ENCODE measurements at regions not wholly inside any gene's neighbourhood (a gene's known extent, or its start where the extent isn't known, plus 50 kb on each side); places are given as distances from the start of the nearest gene placed in this dataset.

DNA sequence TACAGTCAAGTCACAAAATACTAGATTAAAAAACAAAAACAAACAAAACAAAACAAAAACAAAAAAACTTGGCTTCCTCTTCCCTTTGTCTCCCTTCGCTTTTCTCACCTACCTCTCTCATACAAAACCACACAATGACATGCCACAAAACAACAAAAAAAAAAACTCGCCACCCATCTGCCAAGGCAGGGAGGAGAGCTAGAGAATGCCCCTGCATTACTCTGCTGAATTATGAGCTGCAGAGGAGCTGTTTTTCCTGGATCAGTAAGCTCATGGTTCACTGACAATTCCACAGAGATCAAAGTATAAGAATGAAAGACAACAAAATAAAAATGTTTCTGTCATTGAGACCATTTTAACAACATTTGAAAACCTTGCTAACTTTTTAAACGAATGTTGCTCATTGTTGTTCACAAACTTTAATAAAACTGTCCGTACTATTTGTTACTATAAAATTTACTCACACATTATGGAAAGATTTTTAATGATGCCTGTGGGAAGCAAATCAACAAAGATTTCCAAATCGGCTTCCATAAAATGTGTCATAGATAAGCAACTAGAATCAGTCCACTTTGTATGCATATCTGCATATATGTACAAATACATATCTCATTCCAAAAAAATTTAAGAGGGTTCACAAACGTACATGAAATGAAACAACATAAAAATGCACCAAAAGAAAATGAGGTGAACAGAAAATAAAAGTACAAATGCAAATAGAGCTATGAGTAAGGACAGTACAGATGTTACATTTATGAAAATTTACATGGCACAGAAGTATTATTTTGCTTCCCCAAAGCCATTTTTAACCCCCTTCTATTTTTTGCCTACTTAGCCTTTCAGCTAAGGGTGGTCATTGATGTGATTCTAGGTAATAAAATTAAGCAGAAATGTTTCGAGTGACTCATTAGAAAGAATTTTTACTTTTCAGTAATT is 252.4 kb upstream of the FAT4 start:
- no peak for DNase-seq (ENCODE audit: low read depth, low spot score)
- no peak overlapping the region for H3K4me3 Mint-ChIP-seq
- peaks cover 11% of the 10 kb centered on the region for H3K4me1 Mint-ChIP-seq
- H3K9me3 Mint-ChIP-seq, result peaks cover 2% of the 10 kb centered on the region
- no peaks in the 10 kb centered on the region for H3K27me3 Mint-ChIP-seq (ENCODE audit: low read depth)
- no peak overlapping the region for H3K27ac Mint-ChIP-seq (ENCODE audit: unreplicated experiment)
- TF ChIP-seq, protein P1, sequence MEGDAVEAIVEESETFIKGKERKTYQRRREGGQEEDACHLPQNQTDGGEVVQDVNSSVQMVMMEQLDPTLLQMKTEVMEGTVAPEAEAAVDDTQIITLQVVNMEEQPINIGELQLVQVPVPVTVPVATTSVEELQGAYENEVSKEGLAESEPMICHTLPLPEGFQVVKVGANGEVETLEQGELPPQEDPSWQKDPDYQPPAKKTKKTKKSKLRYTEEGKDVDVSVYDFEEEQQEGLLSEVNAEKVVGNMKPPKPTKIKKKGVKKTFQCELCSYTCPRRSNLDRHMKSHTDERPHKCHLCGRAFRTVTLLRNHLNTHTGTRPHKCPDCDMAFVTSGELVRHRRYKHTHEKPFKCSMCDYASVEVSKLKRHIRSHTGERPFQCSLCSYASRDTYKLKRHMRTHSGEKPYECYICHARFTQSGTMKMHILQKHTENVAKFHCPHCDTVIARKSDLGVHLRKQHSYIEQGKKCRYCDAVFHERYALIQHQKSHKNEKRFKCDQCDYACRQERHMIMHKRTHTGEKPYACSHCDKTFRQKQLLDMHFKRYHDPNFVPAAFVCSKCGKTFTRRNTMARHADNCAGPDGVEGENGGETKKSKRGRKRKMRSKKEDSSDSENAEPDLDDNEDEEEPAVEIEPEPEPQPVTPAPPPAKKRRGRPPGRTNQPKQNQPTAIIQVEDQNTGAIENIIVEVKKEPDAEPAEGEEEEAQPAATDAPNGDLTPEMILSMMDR (conservative IDR thresholded peaks at IDR 0.05), result no peak
- H3K36me3 Mint-ChIP-seq (ENCODE audit: low read depth), result no peaks in the 10 kb centered on the region

DNA sequence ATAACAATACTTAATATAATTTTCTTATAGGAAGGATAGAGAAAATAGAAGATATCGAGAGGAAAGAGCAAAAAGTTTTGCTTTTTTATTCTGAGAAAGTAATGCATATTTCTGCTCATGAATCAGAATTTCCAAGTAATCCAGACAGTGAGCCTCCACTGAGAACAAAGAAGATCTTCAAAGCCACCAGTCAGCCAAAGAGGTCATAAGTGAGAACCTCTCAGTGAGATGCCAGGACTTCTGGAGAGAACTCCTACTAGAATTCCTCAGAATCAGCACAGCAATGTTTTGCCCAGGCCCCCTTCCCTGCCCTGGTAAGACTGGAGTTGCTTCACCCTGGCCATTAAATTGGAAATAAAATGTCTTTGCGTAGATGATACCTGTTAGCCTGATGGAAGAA is 254.4 kb upstream of the FAT4 start:
- no peak overlapping the region for H3K27ac Mint-ChIP-seq (ENCODE audit: unreplicated experiment)
- peaks cover 2% of the 10 kb centered on the region for H3K9me3 Mint-ChIP-seq
- no peaks in the 10 kb centered on the region for H3K27me3 Mint-ChIP-seq (ENCODE audit: low read depth)
- H3K4me3 Mint-ChIP-seq, result no peak overlapping the region
- H3K36me3 Mint-ChIP-seq (ENCODE audit: low read depth), result no peaks in the 10 kb centered on the region
- peaks cover 11% of the 10 kb centered on the region for H3K4me1 Mint-ChIP-seq
- DNase-seq (ENCODE audit: low read depth, low spot score), result no peak
- TF ChIP-seq, protein P1 (conservative IDR thresholded peaks at IDR 0.05), result no peak

DNA sequence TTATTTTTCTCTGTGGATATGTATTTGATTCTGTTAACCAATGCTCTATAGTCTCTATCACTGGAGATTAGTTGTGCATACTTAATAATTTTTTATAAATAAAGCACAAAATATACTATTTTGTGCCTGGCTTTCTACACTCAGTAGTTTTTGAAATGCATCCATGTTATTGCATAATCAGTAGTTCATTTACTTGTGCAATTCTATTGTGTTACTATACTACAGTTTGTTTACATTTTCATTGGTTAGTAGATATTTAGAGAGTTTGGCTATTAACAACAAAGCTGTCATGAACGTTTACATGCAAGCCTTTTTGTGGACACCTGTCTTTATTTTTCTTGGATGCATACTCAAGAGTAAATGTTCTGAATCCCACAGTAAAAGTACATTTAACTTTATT is 265.0 kb upstream of the FAT4 start:
- H3K9me3 Mint-ChIP-seq, result peaks cover 8% of the 10 kb centered on the region
- H3K4me1 Mint-ChIP-seq, result no peaks in the 10 kb centered on the region
- H3K27me3 Mint-ChIP-seq (ENCODE audit: low read depth), result no peaks in the 10 kb centered on the region

DNA sequence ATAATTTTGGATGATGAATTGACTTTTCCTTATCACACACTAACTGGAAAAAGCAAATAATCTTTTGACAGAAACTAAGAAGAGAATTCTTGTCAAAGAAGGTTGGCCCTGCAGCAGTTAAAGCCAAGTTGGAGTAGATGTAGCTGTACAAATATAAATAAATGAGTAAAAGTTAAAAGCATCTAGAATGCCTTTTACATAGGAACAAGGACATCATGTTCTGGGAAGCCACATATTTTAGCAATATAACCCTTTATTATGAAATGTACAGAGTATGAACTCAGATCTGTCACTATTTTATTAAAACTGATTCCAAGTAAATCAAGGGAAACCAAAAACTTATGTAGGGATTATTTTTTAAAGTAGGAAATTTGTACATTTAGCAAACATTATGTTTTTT is 269.4 kb upstream of the FAT4 start:
- DNase-seq (ENCODE audit: low read depth, low spot score), result no peak
- peaks cover 8% of the 10 kb centered on the region for H3K9me3 Mint-ChIP-seq
- H3K4me3 Mint-ChIP-seq, result no peak overlapping the region
- no peaks in the 10 kb centered on the region for H3K27me3 Mint-ChIP-seq (ENCODE audit: low read depth)
- peaks cover 5% of the 10 kb centered on the region for H3K4me1 Mint-ChIP-seq
- TF ChIP-seq, protein P1 (conservative IDR thresholded peaks at IDR 0.05), result no peak
- H3K36me3 Mint-ChIP-seq (ENCODE audit: low read depth), result no peaks in the 10 kb centered on the region
- no peak overlapping the region for H3K27ac Mint-ChIP-seq (ENCODE audit: unreplicated experiment)

More for the DNA sequence above, 265.0 kb upstream of the FAT4 start:
- Mint-ChIP-seq H3K4me3 (no peak overlapping the region), H3K36me3 (ENCODE audit: low read depth) (no peaks in the 10 kb centered on the region), H3K27ac (ENCODE audit: unreplicated experiment) (no peak overlapping the region)
- DNase-seq (ENCODE audit: low read depth, low spot score), result no peak
- TF ChIP-seq, protein P1 (conservative IDR thresholded peaks at IDR 0.05), result no peak

DNA sequence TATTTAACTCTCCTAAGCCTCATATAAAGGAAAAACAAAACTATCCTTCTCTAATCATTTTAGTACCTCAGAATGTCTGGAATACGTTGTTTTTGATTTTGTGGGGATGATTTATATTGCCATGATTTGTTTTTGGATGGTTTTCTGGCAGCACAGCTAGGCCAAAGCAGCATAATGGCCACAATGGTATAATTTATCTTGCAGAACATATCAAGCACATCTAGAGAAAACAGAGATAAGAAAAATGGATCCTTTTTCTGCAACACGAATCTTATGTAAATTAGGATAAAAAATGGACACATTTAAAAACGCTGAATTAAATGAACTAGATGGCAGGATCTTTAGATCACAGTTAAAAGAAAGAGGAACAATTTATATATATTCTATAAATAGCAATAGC is 269.9 kb upstream of the FAT4 start:
- Mint-ChIP-seq H3K4me3 (no peak overlapping the region), H3K27me3 (ENCODE audit: low read depth) (no peaks in the 10 kb centered on the region), H3K4me1 (peaks cover 5% of the 10 kb centered on the region), H3K27ac (ENCODE audit: unreplicated experiment) (no peak overlapping the region), H3K9me3 (peaks cover 8% of the 10 kb centered on the region), H3K36me3 (ENCODE audit: low read depth) (no peaks in the 10 kb centered on the region)
- no peak for DNase-seq (ENCODE audit: low read depth, low spot score)
- TF ChIP-seq, protein P1 (conservative IDR thresholded peaks at IDR 0.05), result no peak

All from neural crest cell (in vitro differentiated cells).